Gastroesophageal sphincter (tissue), 4 donors: ENCODE measurements at regions not wholly inside any gene's neighbourhood (a gene's known extent, or its start where the extent isn't known, plus 50 kb on each side); places are given as distances from the start of the nearest gene placed in this dataset.

Experiments used
- ATAC-seq: fragments of 150-250 bp; one replicate; pipeline ENCODE4 v1.9.1; 2016; ENCODE audit warnings: mild to moderate bottlenecking, moderate library complexity
- H3K27ac ChIP-seq, 4 donors: fragments of 200-600 bp; sonication (generic) in 3 of 4; 1 replicate in 3 of 4; 2 replicates in 1 of 4; pipeline ENCODE4 v1.5.1; 2016 to 2019
- H3K27me3 ChIP-seq: fragments of 200-600 bp; sonication (generic); one replicate; pipeline ENCODE4 v1.5.1; 2019
- H3K36me3 ChIP-seq, 2 donors: fragments of 200-600 bp; sonication (generic); one replicate each; pipeline ENCODE4 v1.5.1; 2019; ENCODE audit warnings: control low read depth in 1 of 2
- H3K4me1 ChIP-seq, 3 donors: fragments of 200-600 bp; sonication (generic); 1 replicate in 2 of 3; 2 replicates in 1 of 3; pipeline ENCODE4 v1.5.1; 2016 to 2019; ENCODE audit warnings: control low read depth in 2 of 3
- H3K4me3 ChIP-seq, 2 donors: fragments of 200-600 bp; sonication (generic); one replicate each; pipeline ENCODE4 v1.5.1; 2019; ENCODE audit warnings: mild to moderate bottlenecking in 1 of 2, moderate library complexity in 1 of 2
- H3K9me3 ChIP-seq, 3 donors: fragments of 200-600 bp; sonication (generic); one replicate each; pipeline ENCODE4 v1.5.1; 2017 to 2019; ENCODE audit warnings: control low read depth in 2 of 3
- EP300 ChIP-seq: sonication (generic); formaldehyde crosslinking; IDR thresholded peaks from one replicate; pipeline ENCODE4 v1.6.1; 2017; ENCODE audit warnings: antibody characterized with exemption, mild to moderate bottlenecking
- POLR2A ChIP-seq, 2 donors: fragments of 450-650 bp; IDR thresholded peaks; one replicate each; pipeline ENCODE4 v1.6.1; 2017; ENCODE audit warnings: antibody characterized with exemption in 2 of 2, mild to moderate bottlenecking in 2 of 2, moderate library complexity in 1 of 2
- POLR2AphosphoS5 ChIP-seq: sonication (generic); formaldehyde crosslinking; IDR thresholded peaks from one replicate; pipeline ENCODE4 v1.6.1; 2017; ENCODE audit warnings: antibody characterized with exemption
- WGBS, 2 donors: methylation state at CpG; one replicate each; pipeline ENCODE4 v1.1.5; 2018; ENCODE audit warnings: low coverage in 1 of 2; 5-methylcytosine and 5-hydroxymethylcytosine counted together
- TF ChIP-seq, protein P1 (sequence below), 4 experiments: fragments of 200-600 bp in 2 of 4; fragments of 450-650 bp in 2 of 4; sonication (generic) in 1 of 4; IDR thresholded peaks; one replicate each; pipeline ENCODE4 v1.5.1; 2017 to 2019; ENCODE audit warnings: antibody characterized with exemption in 4 of 4, mild to moderate bottlenecking in 2 of 4, moderate library complexity in 2 of 4

DNA sequence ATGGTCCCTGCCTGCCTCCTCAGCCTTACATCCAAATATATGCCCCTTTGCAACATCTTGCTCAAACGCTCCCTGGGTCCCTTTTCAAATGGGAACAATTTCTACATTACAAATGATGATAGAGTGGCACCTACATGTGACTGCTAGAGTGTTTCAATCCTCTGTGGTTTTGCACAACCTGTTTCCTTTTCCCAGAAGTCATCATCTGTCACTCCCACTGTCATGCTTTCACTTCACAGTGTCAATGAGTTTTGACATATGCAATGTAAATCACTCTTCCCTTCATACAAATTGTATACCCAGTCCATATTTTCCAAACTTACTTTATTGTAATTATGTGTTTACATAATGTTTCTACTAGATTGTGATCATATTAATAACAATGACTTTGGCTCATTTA is 887.3 kb downstream of the TDRD15 start:
- no peak overlapping the region for H3K4me3 ChIP-seq
- H3K36me3 ChIP-seq: no peaks in the 10 kb centered on the region
- H3K9me3 ChIP-seq: no peaks in the 10 kb centered on the region
- no peak for ATAC-seq
- no peaks in the 10 kb centered on the region for H3K27me3 ChIP-seq
- no peaks in the 10 kb centered on the region for H3K4me1 ChIP-seq
- no peak overlapping the region for H3K27ac ChIP-seq
- 82 to 100% methylated on average over 1 of the region's 1 CpG for WGBS, 2 donors
- TF ChIP-seq POLR2A (IDR thresholded peaks at IDR 0.05) (no peak), EP300 (no peak), POLR2AphosphoS5 (no peak)

DNA sequence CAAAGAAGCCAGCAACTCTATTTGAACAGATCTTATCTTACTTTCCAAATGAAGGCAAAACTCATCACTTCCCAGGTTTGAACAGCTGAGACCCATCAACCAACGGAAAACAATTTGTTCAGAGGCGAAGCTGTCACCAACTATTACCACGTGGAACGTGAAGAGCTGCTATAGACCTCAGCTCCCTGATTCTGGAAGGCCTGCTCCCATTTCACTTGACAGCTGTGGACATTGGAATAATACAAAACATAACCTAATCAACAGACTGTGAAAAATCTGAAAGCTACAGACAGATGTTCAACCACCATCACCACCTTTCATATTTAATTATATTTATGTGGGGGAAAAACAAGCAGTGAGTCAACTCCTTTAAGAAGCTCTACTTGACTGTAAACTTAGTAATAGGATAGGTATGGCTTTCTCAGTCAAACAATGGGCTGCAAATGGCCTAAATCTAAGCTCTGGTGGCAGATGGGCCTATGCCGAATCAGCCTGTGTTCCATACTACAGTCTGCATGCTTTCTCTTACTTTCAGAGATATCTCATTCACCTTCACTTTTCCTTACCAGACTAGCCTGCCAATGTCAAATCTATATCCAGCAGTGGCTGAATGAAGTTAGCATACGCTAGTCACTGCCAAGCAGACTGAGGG is 896.4 kb downstream of the TDRD15 start:
- Histone ChIP-seq H3K9me3 (no peaks in the 10 kb centered on the region), H3K27me3 (no peaks in the 10 kb centered on the region), H3K4me3 (no peak overlapping the region), H3K27ac (no peak overlapping the region), H3K36me3 (no peaks in the 10 kb centered on the region), H3K4me1 (no peaks in the 10 kb centered on the region)
- TF ChIP-seq, protein P1, sequence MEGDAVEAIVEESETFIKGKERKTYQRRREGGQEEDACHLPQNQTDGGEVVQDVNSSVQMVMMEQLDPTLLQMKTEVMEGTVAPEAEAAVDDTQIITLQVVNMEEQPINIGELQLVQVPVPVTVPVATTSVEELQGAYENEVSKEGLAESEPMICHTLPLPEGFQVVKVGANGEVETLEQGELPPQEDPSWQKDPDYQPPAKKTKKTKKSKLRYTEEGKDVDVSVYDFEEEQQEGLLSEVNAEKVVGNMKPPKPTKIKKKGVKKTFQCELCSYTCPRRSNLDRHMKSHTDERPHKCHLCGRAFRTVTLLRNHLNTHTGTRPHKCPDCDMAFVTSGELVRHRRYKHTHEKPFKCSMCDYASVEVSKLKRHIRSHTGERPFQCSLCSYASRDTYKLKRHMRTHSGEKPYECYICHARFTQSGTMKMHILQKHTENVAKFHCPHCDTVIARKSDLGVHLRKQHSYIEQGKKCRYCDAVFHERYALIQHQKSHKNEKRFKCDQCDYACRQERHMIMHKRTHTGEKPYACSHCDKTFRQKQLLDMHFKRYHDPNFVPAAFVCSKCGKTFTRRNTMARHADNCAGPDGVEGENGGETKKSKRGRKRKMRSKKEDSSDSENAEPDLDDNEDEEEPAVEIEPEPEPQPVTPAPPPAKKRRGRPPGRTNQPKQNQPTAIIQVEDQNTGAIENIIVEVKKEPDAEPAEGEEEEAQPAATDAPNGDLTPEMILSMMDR (IDR thresholded peaks at IDR 0.05): no peak
- TF ChIP-seq POLR2AphosphoS5: no peak
- no peak for TF ChIP-seq POLR2A (IDR thresholded peaks at IDR 0.05)
- TF ChIP-seq EP300: no peak
- ATAC-seq: no peak
- 77 to 81% methylated on average over 2 to 6 of the region's 6 CpGs for WGBS, 2 donors

DNA sequence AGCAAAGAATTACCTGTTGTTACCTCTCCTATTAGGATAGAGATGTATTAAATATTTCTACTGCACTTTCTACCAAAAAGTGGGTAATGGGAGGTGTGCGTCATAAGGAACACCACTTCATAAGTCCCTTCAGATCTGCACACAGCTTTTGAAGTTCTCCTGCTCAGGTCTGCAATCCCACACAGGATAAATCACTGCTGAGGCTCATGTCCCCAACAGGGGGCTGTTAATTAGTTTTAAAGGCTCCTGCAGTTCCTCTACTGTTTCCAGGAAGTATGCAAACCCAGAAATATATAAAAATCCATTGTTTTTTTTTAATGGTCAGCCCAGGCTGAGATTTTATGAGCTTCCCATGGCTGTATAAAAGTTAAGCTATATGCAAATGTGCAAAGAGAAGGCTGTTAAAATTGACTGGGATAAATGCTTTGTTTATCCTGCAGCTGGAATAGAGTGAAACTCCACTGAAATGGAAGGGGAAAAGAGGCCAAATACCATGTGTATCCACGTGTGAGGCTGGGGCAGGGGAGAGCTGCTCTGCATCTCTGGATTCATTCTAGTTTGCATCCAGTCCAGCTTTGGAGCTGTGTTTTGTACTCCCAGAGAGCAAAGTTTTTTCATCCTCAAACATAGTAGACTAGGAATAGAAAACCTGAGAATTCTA is 903.7 kb downstream of the TDRD15 start:
- 46 to 64% methylated on average over 1 to 2 of the region's 2 CpGs for WGBS, 2 donors
- TF ChIP-seq EP300 (no peak), POLR2A (IDR thresholded peaks at IDR 0.05) (no peak), POLR2AphosphoS5 (no peak)
- TF ChIP-seq, protein P1 (IDR thresholded peaks at IDR 0.05): no peak
- no peak for ATAC-seq
- no peak overlapping the region for H3K4me3 ChIP-seq
- no peaks in the 10 kb centered on the region for H3K36me3 ChIP-seq
- H3K27me3 ChIP-seq: no peaks in the 10 kb centered on the region
- no peak overlapping the region for H3K27ac ChIP-seq
- no peaks in the 10 kb centered on the region for H3K9me3 ChIP-seq
- no peaks in the 10 kb centered on the region for H3K4me1 ChIP-seq

DNA sequence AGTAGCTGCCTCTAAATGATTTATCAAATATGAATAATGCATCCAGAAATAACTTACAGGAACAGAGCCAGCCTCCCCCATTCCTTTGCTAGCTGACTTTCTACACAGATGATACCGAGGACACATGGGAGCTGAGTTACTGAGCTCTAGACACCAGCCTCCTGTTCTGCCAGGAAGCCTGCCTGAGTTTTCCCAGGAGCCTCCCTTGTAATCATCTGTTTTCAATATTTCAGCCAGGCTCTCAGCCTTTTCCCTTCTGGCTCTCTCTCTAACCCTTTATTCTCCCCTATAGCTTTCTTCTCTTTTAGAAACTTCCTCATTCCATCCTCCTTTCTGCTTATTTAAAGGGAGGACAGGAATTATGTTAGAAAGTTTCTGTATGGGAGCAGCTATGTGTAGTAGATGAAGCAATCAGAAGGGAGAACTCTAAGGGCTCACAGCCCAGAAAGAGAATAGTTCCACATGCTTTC is 911.6 kb downstream of the TDRD15 start:
- H3K27me3 ChIP-seq: no peaks in the 10 kb centered on the region
- ATAC-seq: no peak
- H3K4me1 ChIP-seq: no peaks in the 10 kb centered on the region
- H3K36me3 ChIP-seq: no peaks in the 10 kb centered on the region
- no peak overlapping the region for H3K27ac ChIP-seq
- no peaks in the 10 kb centered on the region for H3K9me3 ChIP-seq
- 22 to 25% methylated on average over 1 of the region's 1 CpG for WGBS, 2 donors
- H3K4me3 ChIP-seq: no peak overlapping the region
- TF ChIP-seq EP300 (no peak), POLR2AphosphoS5 (no peak), POLR2A (IDR thresholded peaks at IDR 0.05) (no peak)
- TF ChIP-seq, protein P1 (IDR thresholded peaks at IDR 0.05): no peak

DNA sequence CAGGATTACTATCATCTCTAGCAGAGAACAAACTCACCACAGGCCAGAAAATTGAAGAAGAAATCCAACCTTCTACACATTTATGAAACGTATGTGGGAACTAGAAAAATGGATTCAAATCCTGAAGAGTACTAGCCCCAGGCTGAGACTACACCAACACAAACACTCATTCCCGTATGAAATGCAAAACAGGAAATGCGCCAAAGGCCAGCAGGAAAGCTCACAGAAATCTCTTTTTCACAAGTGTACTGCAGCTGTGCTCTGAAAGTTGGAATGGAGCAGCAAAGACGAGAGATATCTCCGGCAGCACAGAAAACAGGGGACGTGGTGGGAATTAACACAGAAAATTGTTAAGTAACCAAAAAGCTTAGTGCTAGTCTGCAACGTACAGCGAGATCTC is 913.5 kb downstream of the TDRD15 start:
- WGBS, 2 donors: 37 to 65% methylated on average over 8 of the region's 8 CpGs
- Histone ChIP-seq H3K36me3 (no peaks in the 10 kb centered on the region), H3K4me1 (no peaks in the 10 kb centered on the region), H3K27ac (no peak overlapping the region), H3K4me3 (no peak overlapping the region), H3K27me3 (no peaks in the 10 kb centered on the region), H3K9me3 (no peaks in the 10 kb centered on the region)
- ATAC-seq: no peak
- TF ChIP-seq POLR2A (IDR thresholded peaks at IDR 0.05): no peak
- TF ChIP-seq EP300: no peak
- no peak for TF ChIP-seq POLR2AphosphoS5
- TF ChIP-seq, protein P1 (IDR thresholded peaks at IDR 0.05): no peak
